ENCODE measurements at regions not wholly inside any gene's neighbourhood (a gene's known extent, or its start where the extent isn't known, plus 50 kb on each side); places are given as distances from the start of the nearest gene placed in this dataset.
A peak's percentile ranks its signal among the peaks of the same experiment; 100 is the strongest.
"Not testable (repeated sequence)": the region's sequence is repeated elsewhere in the genome, so short reads cannot be mapped to it uniquely, and the experiment has no call there.

GRCh38 chr18:961644-962355, 57.1 kb downstream of the ADCYAP1 start:
- DNase-seq (ENCODE audit: low read depth in 4 of 4, low spot score in 1 of 4) = peak; percentile 6 to 13 (median 10)

- DNase-seq (ENCODE audit: low read depth in 4 of 4, low spot score in 1 of 4) = no peak
These were observed 58.6 kb downstream of the ADCYAP1 start for GRCh38 chr18:963276-963675.

GRCh38 chr18:965921-966758, 61.5 kb downstream of the ADCYAP1 start:
- no peak for DNase-seq (ENCODE audit: low read depth in 4 of 4, low spot score in 1 of 4)

- no peak for DNase-seq (ENCODE audit: low read depth in 4 of 4, low spot score in 1 of 4)
These were observed 62.3 kb downstream of the ADCYAP1 start for GRCh38 chr18:966759-967576.

GRCh38 chr18:968910-969309, 64.2 kb downstream of the ADCYAP1 start:
- DNase-seq (ENCODE audit: low read depth in 4 of 4, low spot score in 1 of 4) = not testable (repeated sequence)

GRCh38 chr18:969311-969710, 64.6 kb downstream of the ADCYAP1 start:
- DNase-seq (ENCODE audit: low read depth in 4 of 4, low spot score in 1 of 4) = not testable (repeated sequence)

- not testable (repeated sequence) for DNase-seq (ENCODE audit: low read depth in 4 of 4, low spot score in 1 of 4)
These were observed 69.9 kb downstream of the ADCYAP1 start for GRCh38 chr18:974606-975005.

- not testable (repeated sequence) for DNase-seq (ENCODE audit: low read depth in 4 of 4, low spot score in 1 of 4)
These were observed 71.9 kb downstream of the ADCYAP1 start for GRCh38 chr18:976393-977128.

GRCh38 chr18:977327-977726, 72.7 kb downstream of the ADCYAP1 start:
- not testable (repeated sequence) for DNase-seq (ENCODE audit: low read depth in 4 of 4, low spot score in 1 of 4)

GRCh38 chr18:977732-978131, 73.1 kb downstream of the ADCYAP1 start:
- DNase-seq (ENCODE audit: low read depth in 4 of 4, low spot score in 1 of 4) = not testable (repeated sequence)

GRCh38 chr18:980586-980985, 75.9 kb downstream of the ADCYAP1 start:
- no peak for DNase-seq (ENCODE audit: low read depth in 4 of 4, low spot score in 1 of 4)

- no peak for DNase-seq (ENCODE audit: low read depth in 4 of 4, low spot score in 1 of 4)
These were observed 79.3 kb downstream of the ADCYAP1 start for GRCh38 chr18:984004-984403.

GRCh38 chr18:985212-985661, 80.6 kb downstream of the ADCYAP1 start:
- DNase-seq (ENCODE audit: low read depth in 4 of 4, low spot score in 1 of 4) = no peak

GRCh38 chr18:986051-986450, 81.4 kb downstream of the ADCYAP1 start:
- no peak for DNase-seq (ENCODE audit: low read depth in 4 of 4, low spot score in 1 of 4)

GRCh38 chr18:986552-986951, 81.9 kb downstream of the ADCYAP1 start:
- no peak for DNase-seq (ENCODE audit: low read depth in 4 of 4, low spot score in 1 of 4)

- no peak for DNase-seq (ENCODE audit: low read depth in 4 of 4, low spot score in 1 of 4)
These were observed 82.9 kb downstream of the ADCYAP1 start for GRCh38 chr18:987325-988186.

GRCh38 chr18:989425-989824, 84.8 kb downstream of the ADCYAP1 start:
- no peak for DNase-seq (ENCODE audit: low read depth in 4 of 4, low spot score in 1 of 4)

- no peak for DNase-seq (ENCODE audit: low read depth in 4 of 4, low spot score in 1 of 4)
These were observed 85.5 kb downstream of the ADCYAP1 start for GRCh38 chr18:990197-990596.

- no peak for DNase-seq (ENCODE audit: low read depth in 4 of 4, low spot score in 1 of 4)
These were observed 86.8 kb downstream of the ADCYAP1 start for GRCh38 chr18:991441-991840.

GRCh38 chr18:993560-993959, 88.9 kb downstream of the ADCYAP1 start:
- no peak for DNase-seq (ENCODE audit: low read depth in 4 of 4, low spot score in 1 of 4)

Data from stimulated activated CD4-positive, alpha-beta T cell treated with anti-CD3 and anti-CD28 coated beads, Interleukin-1b, Interleukin-23, amount 100 ng/mL, for 24 hours (primary cell).